BJ (cell line): ENCODE measurements at regions not wholly inside any gene's neighbourhood (a gene's known extent, or its start where the extent isn't known, plus 50 kb on each side); places are given as distances from the start of the nearest gene placed in this dataset.

ENCODE experiments used
- CTCF ChIA-PET: fragments of 350-600 bp; formaldehyde crosslinking; extraction: SDS; loops from one replicate; lab custom pipeline; 2021; ENCODE audit warnings: antibody characterized with exemption, inconsistent platforms; lab: Yijun Ruan, JAX
- POLR2A ChIA-PET: fragments of 300-600 bp; sonication (Branson Sonifier 250); formaldehyde crosslinking; extraction: SDS; loops from one replicate; lab custom pipeline; 2021; ENCODE audit warnings: antibody characterized with exemption; lab: Charles Lee
- DNase-seq: peaks from one replicate; pipeline ENCODE4 v3.0.0-alpha.2; 2011; ENCODE audit warnings: low read depth
- H3K27me3 ChIP-seq: 2 replicates; pipeline ENCODE4 v1.6.0; 2011; ENCODE audit warnings: low read length; ENCODE audit not compliant: control insufficient read depth, insufficient read depth
- H3K36me3 ChIP-seq: 2 replicates; pipeline ENCODE4 v1.5.1; 2011; ENCODE audit warnings: low read length; ENCODE audit not compliant: control insufficient read depth, insufficient read depth
- H3K4me3 ChIP-seq: 2 replicates; pipeline ENCODE4 v1.5.1; 2011; ENCODE audit warnings: low read depth, mild to moderate bottlenecking, control low read depth, low read length
- TF ChIP-seq, protein P1 (sequence below): IDR thresholded peaks from 2 replicates; pipeline ENCODE4 v1.5.1; 2011; ENCODE audit warnings: low read depth, mild to moderate bottlenecking, control low read depth, inconsistent platforms, low read length, moderate library complexity; ENCODE audit not compliant: insufficient read depth

DNA sequence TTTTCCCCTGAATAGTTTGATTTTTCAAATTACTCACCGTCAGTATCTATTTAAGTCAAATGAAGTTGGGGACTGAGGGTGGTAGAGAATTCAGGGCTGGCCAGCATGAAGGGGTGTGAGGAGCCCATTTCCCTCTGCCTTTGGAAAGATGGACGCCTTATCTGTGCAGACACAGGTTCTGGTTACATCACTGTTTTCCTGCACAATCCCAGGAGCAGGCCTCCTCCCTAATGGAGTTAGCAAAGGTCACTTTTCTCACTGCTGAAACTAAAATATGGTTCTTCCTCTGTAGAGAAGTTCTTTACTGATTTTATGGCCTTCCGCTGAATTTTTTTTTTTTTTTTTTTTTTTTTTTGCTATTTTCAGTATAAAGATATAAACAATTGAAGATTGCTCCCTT lies 69.1 kb downstream of the FOXD1 start:
- ChIA-PET POLR2A (no interaction called here), CTCF (interaction anchor here (2.5 kb wide), 1 partner anchor 8 kb away, joined by 10 read pairs; no protein-coding TSS in a partner anchor)
- Histone ChIP-seq H3K27me3 (no peaks in the 10 kb centered on the region), H3K4me3 (no peak overlapping the region), H3K36me3 (no peaks in the 10 kb centered on the region)
- TF ChIP-seq, protein P1, sequence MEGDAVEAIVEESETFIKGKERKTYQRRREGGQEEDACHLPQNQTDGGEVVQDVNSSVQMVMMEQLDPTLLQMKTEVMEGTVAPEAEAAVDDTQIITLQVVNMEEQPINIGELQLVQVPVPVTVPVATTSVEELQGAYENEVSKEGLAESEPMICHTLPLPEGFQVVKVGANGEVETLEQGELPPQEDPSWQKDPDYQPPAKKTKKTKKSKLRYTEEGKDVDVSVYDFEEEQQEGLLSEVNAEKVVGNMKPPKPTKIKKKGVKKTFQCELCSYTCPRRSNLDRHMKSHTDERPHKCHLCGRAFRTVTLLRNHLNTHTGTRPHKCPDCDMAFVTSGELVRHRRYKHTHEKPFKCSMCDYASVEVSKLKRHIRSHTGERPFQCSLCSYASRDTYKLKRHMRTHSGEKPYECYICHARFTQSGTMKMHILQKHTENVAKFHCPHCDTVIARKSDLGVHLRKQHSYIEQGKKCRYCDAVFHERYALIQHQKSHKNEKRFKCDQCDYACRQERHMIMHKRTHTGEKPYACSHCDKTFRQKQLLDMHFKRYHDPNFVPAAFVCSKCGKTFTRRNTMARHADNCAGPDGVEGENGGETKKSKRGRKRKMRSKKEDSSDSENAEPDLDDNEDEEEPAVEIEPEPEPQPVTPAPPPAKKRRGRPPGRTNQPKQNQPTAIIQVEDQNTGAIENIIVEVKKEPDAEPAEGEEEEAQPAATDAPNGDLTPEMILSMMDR: no peak
- DNase-seq: no peak

DNA sequence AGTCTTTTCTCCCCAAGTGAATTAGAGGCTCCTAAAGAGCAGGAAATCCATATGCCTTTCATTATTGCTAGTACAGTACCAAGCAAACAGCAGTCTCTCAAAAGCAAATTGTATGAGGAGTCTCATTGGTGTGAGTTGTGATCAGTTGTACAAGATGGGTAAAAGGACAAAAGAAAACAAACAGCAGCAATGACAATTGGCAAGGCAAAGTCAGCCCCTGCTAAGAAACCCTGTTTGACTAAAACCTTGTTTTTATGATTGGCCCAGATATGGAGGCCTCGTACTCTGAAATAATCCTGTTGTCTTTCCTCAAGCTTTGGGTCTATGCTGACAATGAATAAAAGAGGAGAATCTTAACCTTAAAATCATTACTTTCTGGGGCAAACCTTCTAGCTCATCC lies 69.8 kb downstream of the FOXD1 start:
- no peaks in the 10 kb centered on the region for H3K27me3 ChIP-seq
- H3K36me3 ChIP-seq: no peaks in the 10 kb centered on the region
- no peak overlapping the region for H3K4me3 ChIP-seq
- CTCF ChIA-PET: interaction anchor here (1.1 to 2.5 kb wide), 4 partner anchors 9 to 67 kb away, joined by 3 to 10 read pairs (median 4); no protein-coding TSS in a partner anchor
- DNase-seq: no peak
- POLR2A ChIA-PET: interaction anchor here (1.0 kb wide), 1 partner anchor 9 kb away, joined by 3 read pairs; no protein-coding TSS in a partner anchor
- TF ChIP-seq, protein P1: no peak

DNA sequence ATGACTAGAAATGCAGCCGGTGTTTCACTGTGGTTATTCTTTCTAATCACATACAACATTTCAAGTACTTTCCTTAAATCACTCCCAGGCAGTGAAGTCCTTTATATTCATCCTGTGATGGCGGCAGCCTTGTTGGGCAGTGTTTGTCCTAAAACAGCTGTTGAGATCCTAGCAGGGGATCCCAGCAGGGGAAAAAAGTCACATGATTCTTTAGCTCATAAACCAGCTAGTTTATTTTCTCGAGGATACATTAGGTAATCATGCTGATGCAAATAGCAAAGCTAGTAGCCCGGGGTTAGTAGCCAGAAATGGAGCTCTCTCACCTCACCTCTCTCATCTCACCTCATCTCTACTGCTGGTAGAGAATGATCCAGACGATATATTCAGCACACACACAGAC lies 70.5 kb downstream of the FOXD1 start:
- ChIA-PET CTCF (interaction anchor here (1.1 to 2.5 kb wide), 5 partner anchors 9 to 73 kb away, joined by 3 to 10 read pairs (median 4); no protein-coding TSS in a partner anchor), POLR2A (interaction anchor here (1.0 kb wide), 1 partner anchor 10 kb away, joined by 3 read pairs; no protein-coding TSS in a partner anchor)
- no peak overlapping the region for H3K4me3 ChIP-seq
- no peak for DNase-seq
- no peaks in the 10 kb centered on the region for H3K36me3 ChIP-seq
- no peaks in the 10 kb centered on the region for H3K27me3 ChIP-seq
- TF ChIP-seq, protein P1: no peak

DNA sequence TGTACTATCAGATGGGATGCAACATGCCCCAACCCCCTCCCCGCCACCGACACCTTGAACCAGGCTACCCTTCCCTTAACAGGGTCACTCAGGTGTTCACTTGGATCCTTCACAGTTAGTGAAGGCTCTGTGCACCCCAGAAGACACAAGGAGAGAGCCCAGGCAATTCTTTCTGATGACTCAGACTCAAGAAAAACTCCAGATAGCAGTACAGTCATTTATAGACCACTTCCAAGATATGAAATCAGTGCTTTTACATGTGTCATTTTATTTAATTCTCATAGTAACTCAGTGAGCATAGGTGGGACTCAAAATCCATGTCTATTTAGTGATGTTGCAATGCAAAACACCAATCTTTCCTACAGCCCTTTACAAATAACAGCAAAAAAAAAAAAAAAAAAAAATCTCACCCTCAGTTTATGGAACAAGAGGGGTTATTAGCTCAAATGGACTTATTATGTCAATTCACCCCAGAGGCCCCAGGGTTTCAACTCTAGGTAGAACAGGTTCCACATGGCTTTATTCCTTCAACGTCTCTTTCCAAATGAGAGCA lies 71.9 kb downstream of the FOXD1 start:
- ChIA-PET CTCF (interaction anchor here (1.2 to 2.5 kb wide), 3 partner anchors 11 to 160 kb away, joined by 3 to 10 read pairs (median 7); no protein-coding TSS in a partner anchor), POLR2A (no interaction called here)
- Histone ChIP-seq H3K36me3 (no peaks in the 10 kb centered on the region), H3K27me3 (no peaks in the 10 kb centered on the region), H3K4me3 (no peak overlapping the region)
- no peak for DNase-seq
- TF ChIP-seq, protein P1: no peak

DNA sequence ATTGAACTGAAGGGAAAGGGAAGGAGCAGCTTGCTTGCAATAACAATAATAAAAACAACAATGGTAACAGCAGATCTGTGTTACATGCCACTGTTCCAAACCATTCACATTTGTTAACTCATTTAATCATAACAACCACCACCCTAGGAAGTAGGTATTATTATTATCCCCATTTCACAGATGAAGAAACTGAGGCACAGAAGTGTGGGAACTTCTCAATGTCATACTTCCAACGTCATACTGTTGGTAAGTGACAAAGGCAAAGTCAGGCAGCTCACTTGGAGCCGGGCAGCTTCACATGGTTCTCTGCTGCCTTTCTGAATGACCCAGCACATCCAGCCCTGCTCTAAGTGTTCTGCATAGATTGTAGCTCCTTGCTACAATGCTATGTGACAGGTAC lies 72.6 kb downstream of the FOXD1 start:
- TF ChIP-seq, protein P1: no peak
- H3K36me3 ChIP-seq: no peaks in the 10 kb centered on the region
- ChIA-PET POLR2A (no interaction called here), CTCF (interaction anchor here (1.7 to 2.5 kb wide), 2 partner anchors 75 to 76 kb away, joined by 5 to 7 read pairs; no protein-coding TSS in a partner anchor)
- no peak overlapping the region for H3K4me3 ChIP-seq
- no peak for DNase-seq
- no peaks in the 10 kb centered on the region for H3K27me3 ChIP-seq
